ENCODE measurements at regions not wholly inside any gene's neighbourhood (a gene's known extent, or its start where the extent isn't known, plus 50 kb on each side); places are given as distances from the start of the nearest gene placed in this dataset.

GRCh38 chr21:27423038-27423437, 456.1 kb upstream of the ADAMTS5 start:
- peaks cover 3% of the 10 kb centered on the region for H3K4me1 ChIP-seq (ENCODE audit: control insufficient read depth, insufficient read depth, low read depth, low read length)
- H2BK5ac ChIP-seq (ENCODE audit: low read depth, low read length, poor library complexity, severe bottlenecking), result no peak overlapping the region
- H2BK120ac ChIP-seq (ENCODE audit: low read depth, low read length), result no peak overlapping the region
- H3K4me3 ChIP-seq (ENCODE audit: insufficient read depth in 1 of 2, low read depth in 1 of 2, low read length in 2 of 2), result no peak overlapping the region
- no peak overlapping the region for H3K4me2 ChIP-seq (ENCODE audit: low read length, poor library complexity, severe bottlenecking)
- no peak overlapping the region for H4K8ac ChIP-seq (ENCODE audit: low read length)
- peak overlapping the region in 1 of 2 experiments; percentile 64 for H3K18ac ChIP-seq (ENCODE audit: low read depth in 1 of 2, low read length in 2 of 2)
- H3K79me1 ChIP-seq (replicated peaks; ENCODE audit: low read length, poor library complexity, severe bottlenecking), result no peaks in the 10 kb centered on the region
- peak overlapping the region; percentile 68 for H3K27ac ChIP-seq (ENCODE audit: low read length, poor library complexity, severe bottlenecking)
- H4K91ac ChIP-seq (ENCODE audit: low read length), result no peak overlapping the region
- no peak overlapping the region for H2AFZ ChIP-seq (ENCODE audit: low read depth, low read length)
- peak overlapping the region; percentile 70 for H3K9ac ChIP-seq (ENCODE audit: low read length)
- no peak overlapping the region for H3K23ac ChIP-seq (ENCODE audit: low read length in 2 of 2)
- H2BK15ac ChIP-seq (ENCODE audit: low read depth, poor library complexity, severe bottlenecking), result no peak overlapping the region
- H3K9me3 ChIP-seq (ENCODE audit: control insufficient read depth, low read length), result no peaks in the 10 kb centered on the region
- DNase-seq, result peak; percentile 91
- no peak overlapping the region for H3K14ac ChIP-seq (ENCODE audit: low read length in 2 of 2)
- no peak overlapping the region for H2AK5ac ChIP-seq (ENCODE audit: low read length, severe bottlenecking)
- H3K27me3 ChIP-seq (ENCODE audit: control insufficient read depth in 1 of 2, insufficient read depth in 1 of 2, low read length in 2 of 2), result no peaks in the 10 kb centered on the region
- H3K36me3 ChIP-seq (ENCODE audit: control insufficient read depth in 1 of 2, insufficient read depth in 2 of 2, low read depth in 1 of 2, low read length in 2 of 2), result no peaks in the 10 kb centered on the region
- no peak overlapping the region for H3K4ac ChIP-seq (ENCODE audit: low read depth in 1 of 2, low read length in 2 of 2)
- H2BK12ac ChIP-seq (ENCODE audit: low read length in 2 of 2), result peak overlapping the region; percentile 29 to 45
- 0% methylated on average over 1 of the region's 4 CpGs for WGBS

GRCh38 chr21:27422435-27422834, 455.5 kb upstream of the ADAMTS5 start:
- H3K4me1 ChIP-seq (ENCODE audit: control insufficient read depth, insufficient read depth, low read depth, low read length), result peaks cover 3% of the 10 kb centered on the region
- no peak overlapping the region for H4K91ac ChIP-seq (ENCODE audit: low read length)
- peak overlapping the region in 1 of 2 experiments; percentile 56 for H2BK12ac ChIP-seq (ENCODE audit: low read length in 2 of 2)
- no peak overlapping the region for H2BK15ac ChIP-seq (ENCODE audit: low read depth, poor library complexity, severe bottlenecking)
- H3K36me3 ChIP-seq (ENCODE audit: control insufficient read depth in 1 of 2, insufficient read depth in 2 of 2, low read depth in 1 of 2, low read length in 2 of 2), result no peaks in the 10 kb centered on the region
- WGBS, result 27% methylated on average over 1 of the region's 1 CpG
- H3K14ac ChIP-seq (ENCODE audit: low read length in 2 of 2), result no peak overlapping the region
- no peaks in the 10 kb centered on the region for H3K79me1 ChIP-seq (replicated peaks; ENCODE audit: low read length, poor library complexity, severe bottlenecking)
- peak overlapping the region; percentile 58 for H3K27ac ChIP-seq (ENCODE audit: low read length, poor library complexity, severe bottlenecking)
- H2BK120ac ChIP-seq (ENCODE audit: low read depth, low read length), result no peak overlapping the region
- H4K8ac ChIP-seq (ENCODE audit: low read length), result no peak overlapping the region
- H3K27me3 ChIP-seq (ENCODE audit: control insufficient read depth in 1 of 2, insufficient read depth in 1 of 2, low read length in 2 of 2), result no peaks in the 10 kb centered on the region
- H3K9ac ChIP-seq (ENCODE audit: low read length), result peak overlapping the region; percentile 70
- peak overlapping the region; percentile 19 for H2AK5ac ChIP-seq (ENCODE audit: low read length, severe bottlenecking)
- H2BK5ac ChIP-seq (ENCODE audit: low read depth, low read length, poor library complexity, severe bottlenecking), result no peak overlapping the region
- DNase-seq, result peak; percentile 45
- no peak overlapping the region for H3K4me2 ChIP-seq (ENCODE audit: low read length, poor library complexity, severe bottlenecking)
- peak overlapping the region in 1 of 2 experiments; percentile 37 for H3K18ac ChIP-seq (ENCODE audit: low read depth in 1 of 2, low read length in 2 of 2)
- H3K23ac ChIP-seq (ENCODE audit: low read length in 2 of 2), result no peak overlapping the region
- no peak overlapping the region for H2AFZ ChIP-seq (ENCODE audit: low read depth, low read length)
- no peaks in the 10 kb centered on the region for H3K9me3 ChIP-seq (ENCODE audit: control insufficient read depth, low read length)
- H3K4ac ChIP-seq (ENCODE audit: low read depth in 1 of 2, low read length in 2 of 2), result peak overlapping the region in 1 of 2 experiments; percentile 35
- H3K4me3 ChIP-seq (ENCODE audit: insufficient read depth in 1 of 2, low read depth in 1 of 2, low read length in 2 of 2), result no peak overlapping the region

- no peak overlapping the region for H3K23ac ChIP-seq (ENCODE audit: low read length in 2 of 2)
- H2BK120ac ChIP-seq (ENCODE audit: low read depth, low read length), result no peak overlapping the region
- H2AFZ ChIP-seq (ENCODE audit: low read depth, low read length), result no peak overlapping the region
- no peak overlapping the region for H3K18ac ChIP-seq (ENCODE audit: low read depth in 1 of 2, low read length in 2 of 2)
- H2BK12ac ChIP-seq (ENCODE audit: low read length in 2 of 2), result no peak overlapping the region
- H2BK5ac ChIP-seq (ENCODE audit: low read depth, low read length, poor library complexity, severe bottlenecking), result no peak overlapping the region
- no peak overlapping the region for H3K4me3 ChIP-seq (ENCODE audit: insufficient read depth in 1 of 2, low read depth in 1 of 2, low read length in 2 of 2)
- H4K8ac ChIP-seq (ENCODE audit: low read length), result no peak overlapping the region
- H2BK15ac ChIP-seq (ENCODE audit: low read depth, poor library complexity, severe bottlenecking), result no peak overlapping the region
- no peak overlapping the region for H3K4ac ChIP-seq (ENCODE audit: low read depth in 1 of 2, low read length in 2 of 2)
- H3K4me2 ChIP-seq (ENCODE audit: low read length, poor library complexity, severe bottlenecking), result no peak overlapping the region
- H2AK5ac ChIP-seq (ENCODE audit: low read length, severe bottlenecking), result no peak overlapping the region
- no peaks in the 10 kb centered on the region for H3K36me3 ChIP-seq (ENCODE audit: control insufficient read depth in 1 of 2, insufficient read depth in 2 of 2, low read depth in 1 of 2, low read length in 2 of 2)
- H3K14ac ChIP-seq (ENCODE audit: low read length in 2 of 2), result no peak overlapping the region
- no peak overlapping the region for H3K9ac ChIP-seq (ENCODE audit: low read length)
- 94% methylated on average over 2 of the region's 3 CpGs for WGBS
- no peak overlapping the region for H4K91ac ChIP-seq (ENCODE audit: low read length)
- no peak for DNase-seq
- no peak overlapping the region for H3K27ac ChIP-seq (ENCODE audit: low read length, poor library complexity, severe bottlenecking)
- H3K9me3 ChIP-seq (ENCODE audit: control insufficient read depth, low read length), result no peaks in the 10 kb centered on the region
- H3K4me1 ChIP-seq (ENCODE audit: control insufficient read depth, insufficient read depth, low read depth, low read length), result peaks cover 3% of the 10 kb centered on the region
- H3K79me1 ChIP-seq (replicated peaks; ENCODE audit: low read length, poor library complexity, severe bottlenecking), result no peaks in the 10 kb centered on the region
- no peaks in the 10 kb centered on the region for H3K27me3 ChIP-seq (ENCODE audit: control insufficient read depth in 1 of 2, insufficient read depth in 1 of 2, low read length in 2 of 2)
Observed at GRCh38 chr21:27421654-27422053, 454.8 kb upstream of the ADAMTS5 start.

DNA sequence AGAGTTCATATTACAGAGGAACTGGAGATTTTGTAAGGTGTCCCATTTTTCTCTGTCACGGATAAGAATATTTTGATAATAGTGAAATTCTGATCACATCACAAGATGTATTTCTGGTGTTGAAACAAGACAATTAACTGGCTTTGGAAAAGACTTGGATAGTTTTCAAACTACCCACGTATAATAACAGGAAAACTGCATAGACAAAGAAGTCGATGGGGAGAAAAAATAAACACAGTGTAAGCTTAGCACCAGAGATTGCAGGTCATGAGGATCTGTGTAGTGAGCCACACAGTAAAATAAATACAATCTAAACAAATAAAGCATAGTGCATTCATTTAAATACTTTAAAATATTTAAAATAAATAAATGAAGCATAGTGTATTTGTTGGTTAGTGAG, 452.3 kb upstream of the ADAMTS5 start:
- Histone ChIP-seq H3K23ac (ENCODE audit: low read length in 2 of 2) (no peak overlapping the region), H3K4me1 (ENCODE audit: control insufficient read depth, insufficient read depth, low read depth, low read length) (peaks cover 2% of the 10 kb centered on the region), H2BK12ac (ENCODE audit: low read length in 2 of 2) (no peak overlapping the region), H3K36me3 (ENCODE audit: control insufficient read depth in 1 of 2, insufficient read depth in 2 of 2, low read depth in 1 of 2, low read length in 2 of 2) (no peaks in the 10 kb centered on the region), H3K27me3 (ENCODE audit: control insufficient read depth in 1 of 2, insufficient read depth in 1 of 2, low read length in 2 of 2) (no peaks in the 10 kb centered on the region), H2AK5ac (ENCODE audit: low read length, severe bottlenecking) (no peak overlapping the region), H3K9ac (ENCODE audit: low read length) (peak overlapping the region; percentile 33), H3K27ac (ENCODE audit: low read length, poor library complexity, severe bottlenecking) (no peak overlapping the region), H2BK120ac (ENCODE audit: low read depth, low read length) (no peak overlapping the region), H4K91ac (ENCODE audit: low read length) (no peak overlapping the region), H3K4me2 (ENCODE audit: low read length, poor library complexity, severe bottlenecking) (no peak overlapping the region), H2BK5ac (ENCODE audit: low read depth, low read length, poor library complexity, severe bottlenecking) (no peak overlapping the region), H3K4ac (ENCODE audit: low read depth in 1 of 2, low read length in 2 of 2) (no peak overlapping the region), H3K4me3 (ENCODE audit: insufficient read depth in 1 of 2, low read depth in 1 of 2, low read length in 2 of 2) (no peak overlapping the region), H2AFZ (ENCODE audit: low read depth, low read length) (no peak overlapping the region), H3K18ac (ENCODE audit: low read depth in 1 of 2, low read length in 2 of 2) (no peak overlapping the region), H4K8ac (ENCODE audit: low read length) (no peak overlapping the region), H3K9me3 (ENCODE audit: control insufficient read depth, low read length) (no peaks in the 10 kb centered on the region), H3K79me1 (replicated peaks; ENCODE audit: low read length, poor library complexity, severe bottlenecking) (no peaks in the 10 kb centered on the region), H3K14ac (ENCODE audit: low read length in 2 of 2) (no peak overlapping the region), H2BK15ac (ENCODE audit: low read depth, poor library complexity, severe bottlenecking) (no peak overlapping the region)
- DNase-seq, result no peak
- WGBS, result no CpG with 5 or more reads among the region's 3 CpGs
